T-helper 1 cell (primary cell): ENCODE measurements at regions not wholly inside any gene's neighbourhood (a gene's known extent, or its start where the extent isn't known, plus 50 kb on each side); places are given as distances from the start of the nearest gene placed in this dataset.
"Not testable (repeated sequence)": the region's sequence is repeated elsewhere in the genome, so short reads cannot be mapped to it uniquely, and the experiment has no call there.

Experiments used
- DNase-seq, 5 donors: peaks; one replicate each; pipeline ENCODE4 v3.0.0-alpha.2; 2012 to 2020

DNA sequence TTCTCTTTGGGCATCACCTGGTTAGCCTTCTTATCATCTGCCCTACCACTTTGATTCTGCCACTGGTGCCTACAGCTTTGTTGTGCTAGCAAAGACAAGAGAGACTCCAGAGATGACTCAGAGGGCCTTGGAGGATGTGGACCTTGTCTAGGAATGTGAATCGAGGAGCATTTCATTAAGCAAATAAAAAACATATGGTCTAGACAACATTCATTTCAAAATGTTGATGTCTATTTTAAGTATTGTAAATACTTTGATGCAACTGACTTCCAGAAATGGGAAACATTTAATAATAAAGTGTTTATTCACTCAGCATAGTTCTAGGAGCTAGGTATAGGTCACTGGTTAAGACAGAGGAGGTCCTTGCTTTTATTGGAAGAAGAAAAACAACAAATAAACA is 195.5 kb downstream of the CDCA7 start:
- DNase-seq, result no peak

DNA sequence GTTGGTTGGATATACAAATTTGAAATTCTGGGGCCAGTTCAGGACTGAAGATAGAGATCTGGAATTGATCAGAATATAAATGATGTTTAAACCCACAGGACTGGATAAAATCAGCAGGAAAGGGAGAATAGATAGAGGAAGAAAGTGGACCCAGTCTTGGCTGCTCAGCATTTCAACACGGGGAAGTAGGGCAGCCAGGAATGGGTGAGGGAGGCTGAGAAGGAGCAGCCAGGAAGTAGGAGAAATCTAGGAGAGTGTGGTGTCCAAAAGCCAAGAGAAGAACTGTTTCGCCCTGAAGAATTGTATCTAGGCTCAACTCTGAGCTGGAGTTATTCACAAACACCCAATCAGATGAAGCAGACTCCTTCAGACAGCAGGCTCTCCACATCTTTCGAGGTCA is 197.9 kb downstream of the CDCA7 start:
- DNase-seq, result no peak

GRCh38 chr2:173553593-173553992 is 198.9 kb downstream of the CDCA7 start:
- no peak for DNase-seq

GRCh38 chr2:173555833-173556232 is 201.2 kb downstream of the CDCA7 start:
- DNase-seq, result no peak

DNA sequence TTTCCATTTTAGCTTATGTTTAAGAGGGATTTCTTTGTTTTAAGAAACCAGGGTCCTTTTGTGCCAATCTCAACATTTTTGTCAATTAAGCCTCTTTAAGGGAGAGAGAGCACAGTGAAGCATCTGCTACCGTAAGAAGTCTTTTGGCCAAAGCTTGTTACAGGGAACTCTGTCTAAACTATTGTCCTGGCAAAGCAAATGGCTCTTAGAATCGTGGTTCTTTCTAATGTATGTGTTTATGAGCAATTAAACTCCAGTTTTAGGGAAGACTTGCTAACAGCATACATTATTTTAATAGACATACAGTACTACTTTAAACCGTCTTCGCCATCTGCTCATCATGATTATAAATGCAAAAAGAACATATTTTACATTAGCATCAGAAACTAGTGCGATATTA is 202.1 kb downstream of the CDCA7 start:
- DNase-seq, result no peak

GRCh38 chr2:173557497-173557896 is 202.8 kb downstream of the CDCA7 start:
- DNase-seq, result no peak

GRCh38 chr2:173567493-173567892 is 212.8 kb downstream of the CDCA7 start:
- no peak for DNase-seq

DNA sequence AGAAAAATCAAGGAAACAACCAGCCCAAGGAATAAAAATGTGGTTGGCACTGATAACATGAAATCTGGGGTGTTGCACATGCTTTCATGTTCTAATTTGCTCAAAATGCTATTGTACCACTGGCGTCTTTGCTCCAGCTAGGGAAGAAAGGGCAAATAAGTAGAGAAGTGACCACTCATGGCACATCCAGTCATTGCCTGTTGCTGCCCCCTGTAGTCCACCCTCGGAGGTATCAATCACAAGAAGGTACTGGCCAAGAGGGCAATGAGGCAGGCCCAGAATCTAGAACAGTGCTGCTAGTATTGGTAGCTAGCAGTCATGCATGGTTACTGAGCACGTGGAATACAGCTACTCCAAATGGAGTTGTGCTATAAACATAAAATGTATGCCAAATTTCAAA is 213.4 kb downstream of the CDCA7 start:
- no peak for DNase-seq

DNA sequence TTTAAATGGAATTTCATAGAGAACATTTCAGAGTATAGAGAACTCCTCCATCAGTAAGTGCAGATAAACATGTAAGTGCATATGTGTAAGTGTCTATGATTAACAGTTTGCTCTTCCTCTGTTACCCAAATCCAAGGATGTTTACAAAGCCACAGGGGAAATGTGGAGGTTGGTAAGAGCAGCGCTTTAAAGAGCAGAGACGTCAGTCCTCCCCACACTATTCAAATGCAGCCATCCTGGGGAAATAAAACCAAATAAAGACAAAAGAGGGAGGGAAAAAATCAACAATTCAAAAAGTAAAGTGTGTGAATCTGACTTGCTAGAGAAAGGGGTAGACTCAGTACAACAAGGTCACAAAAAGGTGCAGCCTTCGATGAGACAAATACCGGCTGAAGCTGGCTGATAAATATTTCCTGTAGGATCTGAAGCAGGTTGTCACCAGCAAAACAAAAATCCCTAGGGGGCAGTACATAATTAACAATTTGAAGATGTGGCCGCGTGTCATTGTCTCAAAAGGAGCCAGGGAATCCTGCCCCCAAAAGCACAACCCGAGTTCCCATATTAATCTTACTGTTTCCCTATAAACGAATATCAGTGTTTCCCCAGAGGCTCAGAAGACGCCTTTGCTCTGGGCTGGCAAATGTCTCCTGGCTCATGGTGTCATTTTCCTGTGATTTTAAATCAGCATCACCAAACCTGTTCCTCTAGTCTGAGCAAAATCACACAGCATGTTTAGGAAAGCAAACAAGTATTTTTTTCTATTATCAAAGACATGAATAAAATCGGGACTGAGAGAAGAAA is 216.5 kb downstream of the CDCA7 start:
- no peak for DNase-seq

DNA sequence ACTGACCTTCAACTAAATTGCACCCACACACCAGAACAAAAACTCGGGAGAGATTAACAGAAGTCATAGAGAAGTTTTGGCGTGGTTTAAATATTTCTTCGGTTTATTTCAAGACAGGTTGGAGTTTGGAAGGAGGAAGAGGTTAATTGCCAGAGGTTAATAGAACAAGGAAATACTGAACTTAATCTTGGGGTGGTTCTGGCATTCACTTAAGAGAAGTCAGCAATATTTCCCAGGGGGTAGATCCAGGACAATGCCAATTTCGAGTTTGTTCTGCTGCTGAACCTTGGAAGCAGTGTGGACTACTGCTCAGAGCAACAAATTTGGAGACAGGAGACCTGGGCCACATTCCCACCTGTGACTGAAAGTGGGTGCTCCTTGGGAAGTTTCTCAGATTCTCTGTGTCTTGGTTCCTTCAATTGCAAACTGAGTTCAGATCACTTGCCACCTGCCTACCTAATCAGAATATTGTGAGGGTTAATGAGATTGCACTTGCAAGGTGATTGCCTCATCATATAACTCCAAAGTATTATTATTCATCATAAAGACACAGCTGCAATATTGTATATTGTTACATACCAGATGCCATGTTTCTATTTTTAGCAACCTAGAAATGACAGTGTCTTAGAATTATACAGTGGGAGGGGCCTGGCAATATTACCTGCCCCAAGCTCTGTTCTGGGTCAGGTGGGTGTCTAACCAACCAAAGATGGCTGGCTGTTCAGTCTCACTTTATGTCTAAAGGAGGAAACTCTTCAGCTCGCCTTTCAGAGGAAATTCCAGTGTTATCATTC is 217.4 kb downstream of the CDCA7 start:
- no peak for DNase-seq

GRCh38 chr2:173572848-173573247 is 218.2 kb downstream of the CDCA7 start:
- no peak for DNase-seq

DNA sequence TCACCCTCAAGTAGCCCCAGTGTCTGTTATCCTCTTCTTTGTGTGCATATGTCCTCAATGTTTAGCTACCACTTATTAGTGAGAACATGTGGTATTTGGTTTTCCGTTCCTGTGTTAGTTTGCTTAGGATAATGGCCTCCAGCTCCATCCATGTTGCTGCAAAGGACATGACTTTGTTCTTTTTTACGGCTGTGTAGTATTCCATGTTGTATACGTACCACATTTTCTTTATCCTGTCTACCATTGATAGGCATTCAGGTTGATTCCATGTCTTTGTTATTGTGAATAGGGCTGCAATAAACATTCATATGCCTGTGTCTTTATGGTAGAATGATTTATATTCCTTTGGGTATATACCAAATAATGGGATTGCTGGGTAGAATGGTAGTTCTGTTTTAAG is 219.1 kb downstream of the CDCA7 start:
- DNase-seq, result not testable (repeated sequence)

DNA sequence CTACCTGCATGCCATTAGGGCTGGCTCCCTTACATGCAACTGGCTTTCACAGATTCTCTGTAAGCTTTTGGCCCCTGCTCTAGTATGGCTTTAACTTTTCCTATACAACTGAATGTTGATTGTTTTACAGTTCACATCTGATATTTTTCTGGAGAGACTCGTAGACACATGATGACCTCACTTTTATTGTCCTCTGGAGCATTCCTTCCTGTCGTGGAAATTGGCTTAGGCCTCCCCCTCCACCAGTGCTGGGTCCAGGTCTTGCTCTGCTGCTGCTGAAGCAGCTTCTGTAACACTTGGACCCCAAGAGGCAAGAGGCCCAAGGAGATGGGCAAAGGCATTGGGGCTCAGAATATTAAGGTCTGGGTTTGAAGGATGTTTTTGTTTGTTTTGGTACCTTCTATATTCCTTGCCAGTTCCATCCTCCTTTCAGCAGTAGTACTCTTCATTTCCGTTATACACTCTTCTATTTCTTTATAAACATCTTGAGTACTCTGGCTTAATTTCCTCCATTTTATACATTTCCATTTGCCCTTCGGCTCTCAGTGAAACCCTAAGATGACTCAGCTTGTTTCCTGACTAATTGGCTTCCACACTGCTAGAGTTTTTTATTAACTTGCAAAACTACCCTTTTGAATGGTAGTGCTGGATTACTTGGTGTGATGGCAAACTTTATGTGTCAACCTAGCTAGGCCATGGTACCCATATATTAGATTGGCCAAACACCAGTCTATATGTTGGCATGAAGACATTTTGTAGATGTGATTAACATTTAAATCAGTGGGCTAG is 219.8 kb downstream of the CDCA7 start:
- DNase-seq, result peak in 1 of 5 donors; percentile 3

- DNase-seq, result no peak
These were observed 223.9 kb downstream of the CDCA7 start for GRCh38 chr2:173578404-173579107.

DNA sequence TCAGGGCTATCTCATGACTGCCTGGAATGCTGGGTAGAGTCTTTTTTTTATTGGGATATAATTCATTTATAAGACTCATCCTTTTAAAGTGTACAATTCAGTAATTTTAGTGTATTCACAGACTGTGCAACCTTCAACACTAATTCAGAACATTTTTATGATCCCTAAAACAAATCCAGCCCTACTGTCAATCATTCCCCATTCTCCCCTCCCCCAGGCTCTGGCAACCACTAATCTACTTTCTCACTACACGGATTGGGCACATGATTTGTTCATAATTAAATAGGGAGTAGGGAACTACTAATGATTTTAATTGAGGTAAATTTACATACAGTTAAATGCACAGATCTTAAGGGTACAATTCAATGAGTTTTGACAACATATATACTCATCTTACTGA is 225.7 kb downstream of the CDCA7 start:
- no peak for DNase-seq

DNA sequence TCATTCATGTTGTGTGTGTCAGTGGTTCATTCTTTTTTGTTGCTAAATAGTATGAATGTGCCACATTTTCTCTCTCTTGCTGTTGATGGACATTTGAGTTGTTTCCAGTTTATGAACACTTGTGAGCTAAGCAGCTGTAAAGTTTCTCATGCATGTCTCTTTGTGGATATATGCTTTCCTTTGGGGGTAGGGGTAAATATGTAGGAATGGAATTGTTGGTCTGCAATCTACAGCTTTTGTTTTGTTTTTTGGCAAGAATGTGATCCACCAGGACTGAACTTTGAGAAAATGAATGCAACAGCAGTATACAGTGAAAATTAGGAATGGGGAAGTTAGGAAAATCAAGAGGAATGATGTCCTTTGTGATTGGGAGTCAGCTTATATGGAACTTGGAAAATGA is 226.3 kb downstream of the CDCA7 start:
- no peak for DNase-seq

GRCh38 chr2:173583196-173583595 is 228.5 kb downstream of the CDCA7 start:
- DNase-seq, result no peak

DNA sequence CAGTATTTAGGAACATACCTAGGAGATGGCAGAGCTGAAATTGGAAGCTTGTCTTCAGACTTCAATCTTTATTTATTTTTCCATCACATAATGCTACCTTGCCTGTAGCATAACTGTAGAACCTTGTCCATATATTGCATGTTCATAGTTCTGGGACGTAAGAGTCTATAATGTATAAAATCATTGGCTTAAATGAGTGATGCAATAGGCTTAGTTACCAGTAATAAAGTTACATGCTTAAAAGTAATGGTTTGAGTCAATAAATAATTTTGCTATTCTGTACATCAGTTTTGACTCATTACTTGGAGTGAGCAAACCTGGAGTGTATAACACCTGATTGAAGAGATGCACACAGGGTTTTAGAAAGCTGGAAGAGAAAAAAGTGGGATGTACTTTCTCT is 229.3 kb downstream of the CDCA7 start:
- DNase-seq, result no peak

GRCh38 chr2:173584676-173585458 is 230.2 kb downstream of the CDCA7 start:
- no peak for DNase-seq

DNA sequence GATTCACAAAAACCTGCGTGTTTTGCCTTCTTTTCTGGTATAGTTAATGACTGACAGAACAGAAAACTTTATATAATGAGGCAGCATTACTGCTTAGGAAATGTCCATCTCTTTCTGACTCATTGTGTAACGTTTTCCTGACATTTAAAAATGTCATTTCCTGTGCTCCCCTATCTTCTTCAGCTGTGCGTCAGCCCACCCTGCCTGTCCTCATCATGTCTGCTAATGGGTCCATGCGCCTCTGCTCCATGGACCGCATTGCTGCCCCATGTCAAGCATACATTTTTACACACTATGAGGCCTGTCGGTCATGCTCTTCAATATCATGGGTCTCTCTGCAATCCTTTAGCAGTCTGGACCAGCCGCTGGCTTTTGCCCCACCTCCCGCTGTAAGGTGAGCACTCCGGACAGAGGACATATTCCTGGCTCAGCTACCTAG is 234.3 kb downstream of the CDCA7 start:
- no peak for DNase-seq

DNA sequence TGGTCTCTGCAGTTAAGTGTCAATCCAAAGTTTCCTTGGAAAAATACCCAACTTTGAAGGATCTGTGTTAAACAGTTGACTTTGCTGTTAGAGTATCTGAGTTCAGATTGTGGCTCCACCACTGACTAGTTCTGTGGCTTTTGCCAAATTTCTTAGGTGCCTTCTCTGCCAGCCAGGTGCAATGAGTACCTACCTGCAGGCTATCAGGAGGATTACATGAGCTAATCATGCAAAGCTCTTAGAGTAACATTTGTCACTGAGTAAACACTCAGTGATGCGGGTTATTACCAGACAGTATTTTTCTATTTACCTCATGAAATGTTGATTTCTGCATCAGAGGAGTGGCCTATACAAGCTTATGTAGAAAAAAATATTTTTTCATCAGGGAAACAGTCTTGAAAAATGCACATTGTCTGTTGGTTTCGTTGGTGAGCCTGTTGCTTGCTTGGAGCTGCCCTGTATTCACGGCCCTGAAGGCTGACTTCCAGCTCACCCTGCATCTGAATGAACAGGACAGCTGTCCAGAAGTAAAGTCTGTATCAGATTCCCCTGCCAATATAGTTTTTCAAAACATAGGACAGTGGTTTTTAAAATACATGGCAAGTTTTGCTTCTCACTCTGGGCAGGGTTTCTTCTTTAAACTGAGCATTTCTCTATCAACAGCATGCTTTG is 235.1 kb downstream of the CDCA7 start:
- DNase-seq, result no peak
